ENCODE measurements at regions not wholly inside any gene's neighbourhood (a gene's known extent, or its start where the extent isn't known, plus 50 kb on each side); places are given as distances from the start of the nearest gene placed in this dataset.

DNA sequence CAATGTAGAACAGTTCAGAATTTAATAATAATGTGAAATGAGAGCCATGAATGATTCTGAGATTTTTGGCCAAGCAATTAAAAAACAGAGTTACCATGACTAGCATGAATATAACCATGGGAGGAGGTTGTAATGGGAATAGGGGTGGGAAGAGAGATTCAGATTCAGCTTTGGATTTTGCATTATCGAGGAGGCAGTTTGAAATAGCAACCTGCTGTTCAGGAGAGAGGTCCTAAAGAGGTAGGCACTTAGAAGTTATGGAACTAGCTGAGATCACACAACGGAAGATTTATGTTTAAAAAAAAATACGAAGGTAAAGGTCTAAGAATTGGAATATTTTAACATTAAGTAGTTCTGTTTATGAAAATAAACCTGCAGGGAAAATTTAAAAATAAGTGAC, 124.4 kb upstream of the TECRL start:
- Histone ChIP-seq H3K9me3 (replicated peaks) (no peaks in the 10 kb centered on the region), H3K4me3 (no peak overlapping the region), H3K36me3 (no peaks in the 10 kb centered on the region), H3K27ac (no peak overlapping the region), H3K4me1 (no peaks in the 10 kb centered on the region; the same call in 1 of the 2 replicates), H3K27me3 (no peaks in the 10 kb centered on the region)
- DNase-seq: no peak

DNA sequence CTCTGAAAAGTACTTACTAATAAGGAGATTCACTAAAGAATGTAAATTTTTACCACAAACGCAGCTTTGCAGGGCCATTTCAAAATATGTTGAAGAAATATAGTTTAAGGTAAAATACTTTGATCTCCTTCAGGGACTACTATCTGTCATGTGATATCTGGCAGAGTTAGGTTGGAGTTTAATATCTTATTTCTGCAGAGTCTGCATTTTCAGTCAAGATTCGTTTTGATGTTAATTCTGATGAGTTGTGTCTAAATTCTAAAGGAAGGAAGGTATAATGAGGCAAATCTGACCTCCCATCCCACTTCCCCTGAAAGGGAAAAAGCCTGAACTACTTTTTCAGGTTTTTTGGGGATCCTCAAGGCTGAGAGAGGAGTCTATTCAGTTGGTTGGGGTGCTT, 123.9 kb upstream of the TECRL start:
- H3K27ac ChIP-seq: no peak overlapping the region
- no peaks in the 10 kb centered on the region for H3K9me3 ChIP-seq (replicated peaks)
- H3K27me3 ChIP-seq: no peaks in the 10 kb centered on the region
- H3K4me1 ChIP-seq: no peaks in the 10 kb centered on the region; the same call in 1 of the 2 replicates
- no peak overlapping the region for H3K4me3 ChIP-seq
- no peak for DNase-seq
- no peaks in the 10 kb centered on the region for H3K36me3 ChIP-seq

DNA sequence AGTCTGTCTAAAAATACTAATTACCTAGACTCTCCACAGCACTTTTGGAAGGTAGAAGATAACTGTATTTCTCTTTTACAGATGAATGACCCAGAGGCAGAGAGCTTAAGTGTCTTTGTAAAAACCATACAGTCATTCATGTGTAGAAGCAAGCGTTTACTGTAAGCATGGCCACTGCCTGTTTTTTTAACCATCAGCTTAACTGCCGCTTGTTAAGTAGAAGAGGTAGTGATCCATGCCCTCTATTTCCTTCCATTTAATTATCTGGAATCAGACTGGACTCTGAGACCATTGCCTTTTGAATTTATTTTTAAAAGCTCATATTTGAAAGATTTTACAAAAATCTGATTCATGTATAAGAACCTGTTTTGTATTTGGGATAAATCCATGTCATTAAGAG, 111.2 kb upstream of the TECRL start:
- no peak overlapping the region for H3K27ac ChIP-seq
- H3K9me3 ChIP-seq (replicated peaks): no peaks in the 10 kb centered on the region
- H3K27me3 ChIP-seq: no peaks in the 10 kb centered on the region
- no peak overlapping the region for H3K4me3 ChIP-seq
- no peak for DNase-seq
- H3K36me3 ChIP-seq: no peaks in the 10 kb centered on the region
- no peaks in the 10 kb centered on the region for H3K4me1 ChIP-seq

DNA sequence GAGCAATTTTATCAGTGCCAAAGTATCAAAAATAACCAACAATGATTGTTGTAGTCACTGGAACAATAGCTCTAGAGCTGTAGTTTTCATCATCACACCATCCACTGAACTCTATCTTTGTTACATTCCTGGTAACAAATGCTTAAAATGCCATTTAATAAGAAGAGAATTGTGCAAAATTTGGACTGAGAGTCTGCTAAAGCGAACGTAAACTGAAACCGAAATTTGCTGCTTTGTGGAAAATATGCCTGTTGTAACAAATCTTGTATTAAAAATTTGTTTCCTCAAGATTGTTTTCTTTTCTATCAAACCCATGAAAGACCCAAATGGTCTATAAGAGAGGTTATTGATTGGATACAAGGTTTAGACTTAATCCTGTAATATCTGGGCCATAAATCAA, 109.3 kb upstream of the TECRL start:
- no peaks in the 10 kb centered on the region for H3K36me3 ChIP-seq
- H3K9me3 ChIP-seq (replicated peaks): no peaks in the 10 kb centered on the region
- no peaks in the 10 kb centered on the region for H3K27me3 ChIP-seq
- no peak overlapping the region for H3K4me3 ChIP-seq
- no peak for DNase-seq
- no peak overlapping the region for H3K27ac ChIP-seq
- no peaks in the 10 kb centered on the region for H3K4me1 ChIP-seq

DNA sequence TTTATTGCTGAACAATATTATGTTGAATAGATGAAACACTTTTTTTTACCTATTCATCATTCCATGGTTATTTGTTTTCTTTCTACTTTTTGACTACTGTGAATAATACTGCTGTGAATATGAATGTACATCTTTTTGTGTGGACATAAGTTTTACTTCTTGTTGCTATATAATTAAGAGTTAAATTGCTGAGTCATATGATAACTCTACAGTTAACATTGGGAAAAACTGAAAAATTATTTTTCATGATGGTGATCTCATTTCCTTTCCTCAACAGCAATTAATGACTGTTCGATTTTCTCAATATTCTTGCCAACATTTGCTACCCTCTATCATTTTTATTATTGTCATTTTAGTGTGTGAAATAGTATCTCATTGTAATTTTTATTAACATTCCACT, 106.9 kb upstream of the TECRL start:
- H3K9me3 ChIP-seq (replicated peaks): no peaks in the 10 kb centered on the region
- H3K4me3 ChIP-seq: no peak overlapping the region
- DNase-seq: no peak
- H3K27me3 ChIP-seq: no peaks in the 10 kb centered on the region
- H3K27ac ChIP-seq: no peak overlapping the region
- no peaks in the 10 kb centered on the region for H3K36me3 ChIP-seq
- H3K4me1 ChIP-seq: no peaks in the 10 kb centered on the region

DNA sequence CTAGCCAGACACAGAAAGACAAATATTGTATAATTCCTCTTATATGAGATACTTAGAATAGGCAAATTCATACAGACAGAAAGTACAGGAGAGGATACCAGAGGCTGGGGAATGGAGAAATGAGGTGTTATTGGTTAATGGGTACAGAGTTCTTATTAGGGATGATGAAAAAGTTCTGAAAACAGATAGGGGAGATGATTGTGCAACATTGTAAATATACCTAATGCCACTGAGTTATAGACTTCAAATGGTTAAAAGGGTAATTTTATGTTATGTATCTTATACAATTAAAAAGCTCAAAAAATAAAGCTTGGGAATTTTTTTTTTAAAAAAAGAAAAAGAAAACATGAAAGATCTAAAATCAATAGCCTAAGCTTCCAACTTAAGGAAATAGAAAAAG, 98.8 kb upstream of the TECRL start:
- Histone ChIP-seq H3K36me3 (no peaks in the 10 kb centered on the region), H3K4me1 (no peaks in the 10 kb centered on the region; the same call in 1 of the 2 replicates), H3K4me3 (no peak overlapping the region), H3K9me3 (replicated peaks) (no peaks in the 10 kb centered on the region), H3K27ac (no peak overlapping the region), H3K27me3 (no peaks in the 10 kb centered on the region)
- no peak for DNase-seq

DNA sequence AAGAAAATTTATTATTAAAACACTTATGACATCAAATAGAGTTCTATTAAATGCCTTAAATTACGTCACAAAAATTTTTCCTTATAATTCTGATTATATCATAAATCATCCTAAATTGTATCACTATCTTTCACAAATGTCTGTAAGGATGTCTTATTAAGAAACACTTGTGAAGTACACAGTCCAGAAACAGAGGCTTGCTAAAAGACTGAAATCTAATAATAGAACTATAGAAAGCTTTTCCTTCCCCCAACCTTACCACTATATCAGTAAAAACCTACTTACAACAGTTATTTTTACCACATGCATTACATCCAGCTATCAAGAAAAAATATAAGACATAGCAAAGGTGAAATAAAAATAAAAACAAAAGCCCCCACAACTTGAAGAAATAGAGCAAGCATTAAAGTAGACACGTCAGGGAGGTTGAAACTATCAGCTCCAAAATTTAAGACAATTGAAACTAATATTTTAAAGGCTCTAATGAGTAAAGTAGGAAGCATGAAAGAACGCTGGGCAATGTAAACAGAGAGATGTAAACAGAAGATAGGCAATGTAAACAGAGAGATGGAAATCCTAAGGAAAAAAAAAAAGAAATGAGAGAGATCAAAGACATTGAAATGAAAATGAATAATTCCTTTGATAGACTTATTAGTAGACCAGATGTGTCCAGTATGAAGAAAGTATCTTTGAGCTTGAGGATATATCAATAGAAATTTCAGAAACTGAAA, 94.9 kb upstream of the TECRL start:
- H3K4me3 ChIP-seq: no peak overlapping the region
- H3K27me3 ChIP-seq: no peaks in the 10 kb centered on the region
- no peaks in the 10 kb centered on the region for H3K36me3 ChIP-seq
- DNase-seq: no peak
- H3K27ac ChIP-seq: no peak overlapping the region
- peaks cover 3% of the 10 kb centered on the region; the same call in 1 of the 2 replicates for H3K9me3 ChIP-seq (replicated peaks)
- no peaks in the 10 kb centered on the region; the same call in 1 of the 2 replicates for H3K4me1 ChIP-seq

DNA sequence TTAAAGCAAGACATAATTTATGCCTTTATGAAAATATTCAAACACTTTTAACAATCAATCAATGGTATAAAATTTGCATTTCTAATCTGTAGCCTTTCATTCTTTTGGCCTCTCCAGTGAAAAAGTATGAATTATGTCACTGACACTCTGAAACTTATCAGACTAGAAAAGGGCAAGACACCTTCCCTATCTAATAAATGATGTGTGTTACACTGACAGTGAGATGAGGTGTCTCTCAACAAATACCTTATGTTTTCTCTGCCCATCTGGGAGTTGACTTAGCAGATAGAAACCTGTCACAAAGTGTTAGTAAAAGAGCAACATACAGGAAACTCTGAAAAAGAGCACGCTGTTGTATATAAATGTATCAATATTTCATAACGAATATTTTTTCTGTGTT, 94.2 kb upstream of the TECRL start:
- H3K9me3 ChIP-seq (replicated peaks): peaks cover 3% of the 10 kb centered on the region; the same call in 1 of the 2 replicates
- no peak overlapping the region for H3K4me3 ChIP-seq

DNA sequence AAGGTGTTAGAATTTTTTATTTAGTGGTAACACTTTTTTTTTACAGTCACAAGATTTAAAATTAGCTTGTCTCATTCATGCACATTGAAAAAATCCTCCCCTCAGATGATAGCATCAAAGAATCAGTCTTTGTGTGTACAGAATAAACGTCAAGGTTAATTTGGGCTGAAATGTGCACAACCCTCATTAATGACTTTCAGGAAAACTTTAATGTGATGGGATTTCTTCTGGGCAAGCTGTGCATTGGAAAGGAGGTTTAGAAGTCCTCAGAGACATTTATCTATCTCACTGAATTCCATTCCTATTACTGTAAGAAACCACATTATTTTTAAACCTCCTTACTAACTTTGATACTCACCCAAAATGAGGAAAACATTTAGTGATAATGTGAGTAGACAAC, 88.2 kb upstream of the TECRL start:
- H3K4me3 ChIP-seq: no peak overlapping the region

More for the DNA sequence above, 94.2 kb upstream of the TECRL start:
- Histone ChIP-seq H3K27me3 (no peaks in the 10 kb centered on the region), H3K27ac (no peak overlapping the region), H3K36me3 (no peaks in the 10 kb centered on the region), H3K4me1 (no peaks in the 10 kb centered on the region; the same call in 1 of the 2 replicates)
- no peak for DNase-seq

DNA sequence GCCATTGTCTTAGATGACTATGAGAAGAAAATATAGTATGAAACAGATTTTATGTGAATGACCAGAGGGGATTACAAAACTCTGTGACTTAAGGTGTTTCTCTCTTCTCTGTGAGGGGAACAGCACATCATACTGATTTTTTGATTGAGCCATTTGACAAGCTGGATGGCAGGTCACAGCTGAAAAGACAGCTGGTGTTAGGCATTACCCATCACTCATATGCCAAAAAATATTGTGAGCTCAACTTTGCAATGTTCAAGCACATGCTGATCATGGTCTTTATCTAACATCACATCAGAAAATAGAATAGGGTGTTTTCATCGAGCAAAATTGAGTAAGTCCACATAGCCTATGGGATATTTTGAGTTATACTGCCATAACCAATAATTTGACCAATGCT, 86.7 kb upstream of the TECRL start:
- Histone ChIP-seq H3K4me3 (no peak overlapping the region), H3K36me3 (no peaks in the 10 kb centered on the region), H3K27ac (no peak overlapping the region), H3K9me3 (replicated peaks) (peaks cover 3% of the 10 kb centered on the region; the same call in 1 of the 2 replicates), H3K27me3 (no peaks in the 10 kb centered on the region), H3K4me1 (peaks cover 12% of the 10 kb centered on the region)
- peak in 1 of 2 experiments; percentile 42 for DNase-seq

More for the DNA sequence above, 88.2 kb upstream of the TECRL start:
- H3K9me3 ChIP-seq (replicated peaks): peaks cover 3% of the 10 kb centered on the region; the same call in 1 of the 2 replicates
- H3K27ac ChIP-seq: no peak overlapping the region
- no peaks in the 10 kb centered on the region for H3K36me3 ChIP-seq
- H3K4me1 ChIP-seq: peaks cover 8% of the 10 kb centered on the region
- DNase-seq: peak in 1 of 2 experiments; percentile 16
- H3K27me3 ChIP-seq: no peaks in the 10 kb centered on the region

DNA sequence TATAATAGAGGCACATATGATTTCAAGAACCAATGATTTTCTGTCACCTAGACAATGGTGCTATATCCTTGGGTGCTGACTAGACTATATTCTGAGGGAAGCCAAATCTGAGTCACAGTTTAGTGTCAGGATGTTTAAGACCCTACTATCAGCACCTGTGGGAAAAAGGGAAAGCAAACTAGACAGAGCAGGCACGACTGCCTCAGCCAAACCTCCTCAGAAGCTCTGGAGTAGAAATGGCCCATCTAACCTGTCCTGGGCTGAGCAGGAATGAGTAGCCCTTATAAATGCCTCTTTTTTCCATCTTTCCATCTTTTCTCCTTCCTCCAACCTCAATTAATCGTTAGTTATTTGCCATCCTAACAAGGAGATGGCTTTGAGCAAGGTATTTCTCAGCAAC, 80.4 kb upstream of the TECRL start:
- Histone ChIP-seq H3K4me1 (peaks cover 4% of the 10 kb centered on the region; the same call in 1 of the 2 replicates), H3K9me3 (replicated peaks) (no peaks in the 10 kb centered on the region), H3K36me3 (no peaks in the 10 kb centered on the region), H3K4me3 (no peak overlapping the region), H3K27me3 (no peaks in the 10 kb centered on the region), H3K27ac (no peak overlapping the region)
- DNase-seq: no peak

DNA sequence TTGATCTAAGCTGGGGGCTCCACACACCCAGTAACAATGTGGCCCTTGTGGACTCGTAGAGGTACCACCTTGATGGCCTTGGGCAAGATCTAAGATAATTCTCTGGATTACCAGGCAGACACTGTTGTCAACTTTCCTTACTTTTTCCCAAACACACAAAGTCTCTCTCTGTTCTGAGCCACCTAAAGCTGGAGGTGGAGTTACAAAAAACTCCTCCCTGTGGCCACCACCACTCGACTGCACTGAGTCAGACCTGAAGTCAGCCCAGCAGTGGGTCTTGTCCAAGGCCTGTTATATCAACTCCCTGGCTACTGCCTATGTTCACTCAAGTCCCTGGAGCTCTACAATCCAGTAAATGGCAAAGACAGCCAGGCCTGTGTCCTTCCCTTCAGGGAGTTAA, 70.1 kb upstream of the TECRL start:
- no peak for DNase-seq
- Histone ChIP-seq H3K4me3 (no peak overlapping the region), H3K27me3 (no peaks in the 10 kb centered on the region), H3K4me1 (no peaks in the 10 kb centered on the region), H3K27ac (no peak overlapping the region), H3K36me3 (no peaks in the 10 kb centered on the region), H3K9me3 (replicated peaks) (no peaks in the 10 kb centered on the region)

DNA sequence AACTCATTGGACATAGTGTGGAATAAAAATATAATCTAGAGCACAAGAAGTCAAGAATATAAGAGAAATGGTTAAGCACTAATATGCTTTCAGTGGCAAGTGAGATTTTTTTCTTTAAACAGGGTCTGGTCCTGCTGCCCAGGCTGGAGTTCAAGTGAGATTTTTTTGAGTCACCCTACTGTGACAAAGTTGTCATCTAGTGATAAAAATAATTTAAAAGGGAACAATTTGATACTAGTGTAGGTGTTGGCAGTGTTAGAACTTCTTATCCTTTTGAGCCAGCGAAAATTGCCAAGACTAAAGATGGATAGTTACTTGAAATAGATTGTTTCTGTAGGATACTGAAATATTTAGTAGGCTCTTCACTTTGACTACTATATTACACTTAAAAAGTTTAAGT, 67.9 kb upstream of the TECRL start:
- no peaks in the 10 kb centered on the region for H3K9me3 ChIP-seq (replicated peaks)
- no peak overlapping the region for H3K4me3 ChIP-seq
- H3K27ac ChIP-seq: no peak overlapping the region
- H3K36me3 ChIP-seq: no peaks in the 10 kb centered on the region
- no peaks in the 10 kb centered on the region for H3K27me3 ChIP-seq
- H3K4me1 ChIP-seq: no peaks in the 10 kb centered on the region
- DNase-seq: no peak

DNA sequence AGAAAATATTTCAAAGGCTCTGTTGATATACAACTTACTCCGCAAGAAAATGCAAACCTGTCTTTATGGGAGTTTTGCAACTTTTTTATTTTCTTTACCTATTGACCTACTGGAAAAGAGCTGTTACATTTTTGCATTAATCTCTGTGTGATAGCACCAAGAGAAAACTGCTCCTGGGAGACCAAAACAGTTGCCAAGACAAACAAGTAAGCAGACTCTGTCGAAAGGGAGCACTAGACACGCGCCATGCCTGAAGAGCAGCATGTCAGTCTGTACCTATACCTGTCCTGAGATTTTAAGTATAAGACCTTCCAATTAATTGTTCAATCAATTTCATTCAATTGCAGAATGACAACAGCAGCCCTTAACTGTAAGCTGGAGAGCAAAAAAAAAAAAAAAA, 56.0 kb upstream of the TECRL start:
- peak in 1 of 2 experiments; percentile 15 for DNase-seq
- Histone ChIP-seq H3K36me3 (no peaks in the 10 kb centered on the region), H3K27me3 (no peaks in the 10 kb centered on the region), H3K9me3 (replicated peaks) (no peaks in the 10 kb centered on the region), H3K4me3 (no peak overlapping the region), H3K4me1 (peaks cover 17% of the 10 kb centered on the region), H3K27ac (no peak overlapping the region)

DNA sequence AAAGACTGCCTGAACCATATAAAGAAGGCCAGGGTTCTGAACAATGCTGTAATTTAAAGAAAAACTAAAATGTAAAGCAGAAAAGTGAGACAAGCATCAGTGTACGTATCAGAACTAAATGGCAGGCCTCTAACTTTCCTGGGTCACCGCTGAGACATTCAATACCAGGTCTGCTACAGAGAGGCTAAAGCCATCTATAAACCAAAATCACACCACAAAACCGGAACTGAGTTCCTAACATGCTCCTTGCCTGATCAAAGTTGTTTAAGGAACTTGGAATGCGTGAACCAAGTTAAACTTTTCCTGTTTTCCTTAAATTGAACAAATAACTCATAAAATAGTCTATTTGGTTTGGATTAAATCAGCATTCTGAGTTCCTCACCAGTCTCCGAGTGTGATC, 55.3 kb upstream of the TECRL start:
- no peaks in the 10 kb centered on the region for H3K36me3 ChIP-seq
- DNase-seq: peak; percentile 16 to 52
- no peak overlapping the region for H3K4me3 ChIP-seq
- no peaks in the 10 kb centered on the region for H3K27me3 ChIP-seq
- no peaks in the 10 kb centered on the region for H3K9me3 ChIP-seq (replicated peaks)
- H3K27ac ChIP-seq: peak overlapping the region; percentile 4; the same call in 1 of the 2 replicates
- peaks cover 17% of the 10 kb centered on the region for H3K4me1 ChIP-seq
